22Rv1 (cell line): ENCODE measurements at regions not wholly inside any gene's neighbourhood (a gene's known extent, or its start where the extent isn't known, plus 50 kb on each side); places are given as distances from the start of the nearest gene placed in this dataset.
"Not testable (repeated sequence)": the region's sequence is repeated elsewhere in the genome, so short reads cannot be mapped to it uniquely, and the experiment has no call there.

Source experiments
- CTCF ChIP-seq: fragments of 450-650 bp; IDR thresholded peaks from 2 replicates; pipeline ENCODE4 v1.5.1; 2017; ENCODE audit warnings: mild to moderate bottlenecking
- ZFX ChIP-seq: fragments of 450-650 bp; IDR thresholded peaks from 2 replicates; pipeline ENCODE4 v1.6.1; 2017; ENCODE audit warnings: antibody characterized with exemption, borderline replicate concordance

DNA sequence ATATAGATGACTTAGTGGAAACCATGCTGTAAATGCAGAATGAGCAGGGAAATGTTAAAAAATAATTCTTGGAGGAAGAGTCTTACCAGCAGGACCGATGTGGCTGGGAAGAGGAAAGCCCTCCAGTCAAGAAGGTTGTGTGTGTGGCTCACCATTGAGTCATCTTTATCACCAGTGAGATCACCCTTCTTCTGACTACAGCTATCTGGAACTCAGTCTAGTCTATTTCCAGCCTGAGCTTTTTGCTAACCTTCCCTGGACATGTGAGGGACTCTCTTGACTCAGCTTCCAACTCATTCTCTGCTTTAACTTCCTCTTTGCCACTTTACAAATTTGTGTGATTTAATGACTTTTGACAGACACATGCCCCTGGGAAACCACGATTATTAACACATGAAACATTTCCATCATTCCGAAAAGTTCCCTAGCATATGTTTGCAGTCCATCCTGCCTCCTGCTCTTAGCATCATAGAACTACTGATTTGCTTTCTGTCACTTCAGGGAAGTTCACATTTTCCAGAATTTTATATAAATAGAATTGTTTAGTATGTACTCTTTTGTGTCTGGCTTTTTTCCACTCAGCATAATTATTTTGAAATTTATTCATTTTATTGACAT is 378.5 kb upstream of the FRG2C start:
- TF ChIP-seq CTCF, ZFX: not testable (repeated sequence)
